ENCODE measurements at regions not wholly inside any gene's neighbourhood (a gene's known extent, or its start where the extent isn't known, plus 50 kb on each side); places are given as distances from the start of the nearest gene placed in this dataset.

DNA sequence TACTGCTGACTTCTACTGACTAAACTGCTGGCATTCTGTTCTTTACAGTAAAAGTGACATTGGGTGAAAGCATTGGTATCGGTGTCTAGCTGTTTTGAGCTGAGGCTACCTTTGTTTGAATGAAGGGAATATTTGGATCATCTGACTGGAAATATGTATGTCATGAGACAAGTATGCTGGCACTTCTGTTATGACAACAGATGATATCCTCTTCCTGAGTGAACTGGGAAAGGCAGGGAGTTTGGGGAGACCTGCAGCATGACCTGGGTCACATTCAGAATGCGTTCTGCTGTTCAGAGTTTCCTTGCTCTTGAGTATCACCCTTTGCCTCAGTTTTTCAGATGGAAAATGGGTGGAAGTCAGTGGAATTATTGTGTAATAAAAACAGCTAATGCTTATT, 81.8 kb downstream of the PLCE1 start:
- Mint-ChIP-seq H3K27me3 (no peaks in the 10 kb centered on the region), H3K4me1 (ENCODE audit: low read depth) (no peaks in the 10 kb centered on the region), H3K27ac (no peak overlapping the region), H3K36me3 (ENCODE audit: low read depth) (no peaks in the 10 kb centered on the region), H3K9me3 (no peaks in the 10 kb centered on the region), H3K4me3 (no peak overlapping the region)
- intact Hi-C loops (cut with micrococcal nuclease): no loop called here

DNA sequence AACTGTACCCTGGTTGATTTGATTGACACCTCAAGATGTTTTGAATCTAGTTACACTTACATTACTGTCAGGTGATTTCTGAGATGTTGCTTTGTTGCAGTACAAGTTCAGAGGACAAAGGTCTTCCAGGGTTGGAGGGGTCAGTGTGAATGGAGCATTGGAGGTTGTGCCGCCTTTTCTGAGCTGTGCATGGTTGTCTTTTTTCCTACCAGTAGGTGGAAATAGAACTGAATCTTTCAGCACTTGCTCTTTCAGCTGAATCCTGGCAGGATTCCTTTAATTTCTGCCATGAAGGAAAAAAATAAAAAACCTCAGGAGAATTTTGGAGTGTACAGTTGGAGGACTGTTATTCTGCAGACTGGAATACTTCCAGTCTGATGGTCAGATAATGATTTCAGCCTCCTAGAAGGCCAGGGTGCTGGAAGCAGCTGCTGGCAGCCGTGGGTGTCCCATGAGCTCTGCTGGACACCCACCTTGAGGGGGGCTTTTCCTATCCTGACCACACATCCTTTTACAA, 82.7 kb downstream of the PLCE1 start:
- no peaks in the 10 kb centered on the region for H3K36me3 Mint-ChIP-seq (ENCODE audit: low read depth)
- intact Hi-C loops (cut with micrococcal nuclease): no loop called here
- H3K27me3 Mint-ChIP-seq: no peaks in the 10 kb centered on the region
- H3K4me3 Mint-ChIP-seq: no peak overlapping the region
- H3K27ac Mint-ChIP-seq: no peak overlapping the region
- no peaks in the 10 kb centered on the region for H3K9me3 Mint-ChIP-seq
- no peaks in the 10 kb centered on the region for H3K4me1 Mint-ChIP-seq (ENCODE audit: low read depth)

DNA sequence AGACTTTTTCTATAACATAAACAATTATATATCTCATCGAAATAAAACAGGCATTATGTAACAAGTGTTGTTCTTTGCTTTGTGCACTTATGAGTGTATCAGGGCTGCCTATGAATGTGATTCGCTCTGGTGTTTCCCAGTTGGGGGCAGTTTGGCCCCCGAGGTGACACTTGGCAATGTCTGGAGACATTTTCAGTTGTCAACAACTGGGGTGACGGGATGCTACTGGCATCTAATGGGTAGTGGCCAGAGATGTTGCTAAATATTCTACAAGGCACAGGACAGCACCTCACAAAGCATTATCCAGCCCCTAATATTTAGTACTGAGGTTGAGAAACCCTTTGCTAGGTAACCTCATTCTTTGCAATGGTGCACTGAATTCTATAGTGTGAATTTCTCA, 83.3 kb downstream of the PLCE1 start:
- no peak overlapping the region for H3K27ac Mint-ChIP-seq
- no peaks in the 10 kb centered on the region for H3K9me3 Mint-ChIP-seq
- H3K36me3 Mint-ChIP-seq (ENCODE audit: low read depth): no peaks in the 10 kb centered on the region
- no peaks in the 10 kb centered on the region for H3K27me3 Mint-ChIP-seq
- H3K4me1 Mint-ChIP-seq (ENCODE audit: low read depth): no peaks in the 10 kb centered on the region
- intact Hi-C loops (cut with micrococcal nuclease): no loop called here
- H3K4me3 Mint-ChIP-seq: no peak overlapping the region

DNA sequence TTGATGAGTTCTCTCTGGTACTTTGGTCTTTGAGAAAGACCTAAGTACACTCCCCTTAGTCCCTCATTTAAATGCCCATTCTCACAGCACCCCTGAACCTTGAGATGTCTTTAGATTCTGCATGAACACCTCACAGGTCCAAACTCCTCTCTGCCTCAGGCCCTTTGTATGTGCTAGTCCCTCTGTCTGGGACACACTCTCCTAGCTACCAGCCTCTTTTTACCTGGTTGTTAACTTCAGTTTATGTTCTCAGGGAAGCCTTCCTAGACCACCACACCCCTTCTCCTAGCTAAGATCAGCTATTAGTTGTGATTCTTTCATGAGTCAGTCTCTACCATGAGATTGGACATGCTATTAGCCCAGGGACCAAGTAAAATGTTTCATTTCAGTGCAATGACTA, 86.4 kb downstream of the PLCE1 start:
- intact Hi-C loops (cut with micrococcal nuclease): no loop called here
- H3K4me1 Mint-ChIP-seq (ENCODE audit: low read depth): no peaks in the 10 kb centered on the region
- H3K36me3 Mint-ChIP-seq (ENCODE audit: low read depth): no peaks in the 10 kb centered on the region

DNA sequence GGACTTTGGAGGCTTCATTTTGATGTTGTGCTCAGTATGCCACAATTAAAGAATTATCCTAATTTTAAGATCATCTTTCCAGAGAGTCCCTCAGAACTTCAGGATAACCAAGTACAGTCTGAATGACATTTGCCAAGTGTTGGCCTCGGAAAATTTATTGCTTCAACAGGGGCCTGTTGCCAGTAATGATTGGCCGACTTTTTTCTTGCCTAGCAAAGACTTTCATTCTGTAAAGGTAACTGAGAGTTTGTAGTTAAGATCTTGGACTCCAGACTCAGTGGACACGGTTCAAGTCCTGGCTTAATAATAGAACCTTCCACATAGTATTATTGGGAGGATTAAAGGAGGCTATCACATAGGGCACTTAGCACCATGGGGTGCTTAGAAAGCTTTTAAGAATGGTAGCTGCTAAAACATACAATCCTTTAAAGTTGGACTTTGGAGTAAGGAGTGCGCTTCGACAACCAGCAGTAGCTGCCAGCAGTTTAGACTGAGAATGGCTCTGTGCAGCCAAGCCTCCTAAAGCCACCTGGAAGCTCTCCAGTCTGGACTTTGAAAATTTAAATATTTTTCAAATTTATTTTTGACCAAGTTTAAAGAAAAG, 90.0 kb downstream of the PLCE1 start:
- no peak overlapping the region for H3K27ac Mint-ChIP-seq
- H3K4me3 Mint-ChIP-seq: no peak overlapping the region
- H3K27me3 Mint-ChIP-seq: no peaks in the 10 kb centered on the region
- intact Hi-C loops (cut with micrococcal nuclease): no loop called here
- H3K4me1 Mint-ChIP-seq (ENCODE audit: low read depth): no peaks in the 10 kb centered on the region
- no peaks in the 10 kb centered on the region for H3K9me3 Mint-ChIP-seq
- no peaks in the 10 kb centered on the region for H3K36me3 Mint-ChIP-seq (ENCODE audit: low read depth)

More for the DNA sequence above, 86.4 kb downstream of the PLCE1 start:
- Mint-ChIP-seq H3K27me3 (no peaks in the 10 kb centered on the region), H3K9me3 (no peaks in the 10 kb centered on the region), H3K4me3 (no peak overlapping the region), H3K27ac (no peak overlapping the region)

DNA sequence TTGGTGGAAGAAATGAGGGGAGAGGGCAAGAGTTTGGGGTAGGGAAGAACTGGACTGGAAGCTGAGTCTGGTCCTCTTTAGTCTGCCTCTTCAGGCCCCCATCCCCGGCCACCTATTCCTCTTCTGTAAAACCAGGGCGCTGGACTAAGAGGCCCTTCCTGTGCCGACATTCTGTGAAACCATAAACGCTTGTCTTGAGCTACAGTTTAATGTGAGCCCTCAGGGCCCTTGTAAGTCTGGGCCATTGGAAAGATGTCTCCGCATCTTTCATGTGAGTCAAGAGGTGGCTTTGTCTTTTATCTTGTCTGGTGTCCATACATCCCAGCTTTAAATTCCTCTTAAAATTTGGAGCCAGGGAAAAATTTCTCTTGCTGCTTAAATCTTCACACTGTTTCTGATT, 90.6 kb downstream of the PLCE1 start:
- no peaks in the 10 kb centered on the region for H3K9me3 Mint-ChIP-seq
- H3K36me3 Mint-ChIP-seq (ENCODE audit: low read depth): no peaks in the 10 kb centered on the region
- H3K27ac Mint-ChIP-seq: no peak overlapping the region
- H3K4me3 Mint-ChIP-seq: no peak overlapping the region
- no peaks in the 10 kb centered on the region for H3K27me3 Mint-ChIP-seq
- no peaks in the 10 kb centered on the region for H3K4me1 Mint-ChIP-seq (ENCODE audit: low read depth)
- intact Hi-C loops (cut with micrococcal nuclease): no loop called here

DNA sequence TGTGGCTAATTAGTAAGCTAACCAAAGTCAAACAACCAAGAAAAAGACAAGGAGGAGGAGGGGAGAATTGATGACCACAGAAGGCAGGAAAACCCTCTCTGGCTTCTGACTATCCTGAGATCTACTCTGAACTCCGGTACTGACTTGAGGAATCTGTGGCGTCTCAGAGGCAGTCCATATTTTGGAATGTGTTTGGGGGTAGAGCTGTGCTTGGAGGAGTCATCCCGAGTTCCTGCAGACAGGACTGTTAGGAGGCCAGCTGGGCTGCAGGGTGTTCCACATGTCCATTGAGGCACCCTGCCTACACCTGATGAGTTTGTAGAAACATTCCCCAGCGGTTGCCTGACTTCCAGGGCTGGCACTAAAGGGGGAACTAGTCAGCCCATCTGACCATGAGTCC, 91.6 kb downstream of the PLCE1 start:
- Mint-ChIP-seq H3K9me3 (no peaks in the 10 kb centered on the region), H3K27ac (no peak overlapping the region), H3K27me3 (no peaks in the 10 kb centered on the region), H3K4me3 (no peak overlapping the region), H3K4me1 (ENCODE audit: low read depth) (no peaks in the 10 kb centered on the region), H3K36me3 (ENCODE audit: low read depth) (no peaks in the 10 kb centered on the region)
- intact Hi-C loops (cut with micrococcal nuclease): no loop called here

DNA sequence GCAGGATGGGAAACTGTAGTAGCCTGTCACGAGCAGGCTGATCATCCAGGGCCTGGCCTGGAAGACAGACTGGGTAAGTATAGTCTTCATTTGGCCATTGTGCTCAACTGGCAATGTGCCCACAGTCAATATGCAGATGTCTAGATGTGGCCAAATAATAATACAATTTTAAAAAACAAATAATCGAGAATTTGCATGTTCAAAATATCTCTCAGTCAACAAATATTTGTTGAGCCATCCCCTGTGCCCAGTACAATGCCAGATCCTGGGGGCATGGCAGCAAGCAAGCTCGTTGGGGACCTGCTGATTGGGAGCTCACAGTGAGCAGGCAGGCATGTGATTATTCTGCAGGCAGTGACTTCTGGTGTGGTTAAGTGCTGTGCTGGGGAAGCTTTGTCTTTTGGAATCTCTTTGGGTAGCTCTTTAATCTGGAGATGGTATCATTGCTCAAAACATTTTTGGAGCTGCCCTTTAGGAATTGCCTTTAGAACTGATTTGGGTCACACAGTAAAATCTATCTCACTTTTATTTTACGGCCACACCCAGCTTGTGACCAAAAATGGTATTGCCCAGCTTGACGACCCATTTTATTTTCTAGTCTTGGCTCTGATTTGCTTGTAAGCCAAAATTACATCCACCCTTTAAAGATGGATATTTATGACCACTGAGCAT, 92.2 kb downstream of the PLCE1 start:
- H3K4me3 Mint-ChIP-seq: no peak overlapping the region
- intact Hi-C loops (cut with micrococcal nuclease): no loop called here
- H3K36me3 Mint-ChIP-seq (ENCODE audit: low read depth): no peaks in the 10 kb centered on the region
- no peaks in the 10 kb centered on the region for H3K9me3 Mint-ChIP-seq
- H3K27ac Mint-ChIP-seq: no peak overlapping the region
- H3K4me1 Mint-ChIP-seq (ENCODE audit: low read depth): no peaks in the 10 kb centered on the region
- no peaks in the 10 kb centered on the region for H3K27me3 Mint-ChIP-seq

DNA sequence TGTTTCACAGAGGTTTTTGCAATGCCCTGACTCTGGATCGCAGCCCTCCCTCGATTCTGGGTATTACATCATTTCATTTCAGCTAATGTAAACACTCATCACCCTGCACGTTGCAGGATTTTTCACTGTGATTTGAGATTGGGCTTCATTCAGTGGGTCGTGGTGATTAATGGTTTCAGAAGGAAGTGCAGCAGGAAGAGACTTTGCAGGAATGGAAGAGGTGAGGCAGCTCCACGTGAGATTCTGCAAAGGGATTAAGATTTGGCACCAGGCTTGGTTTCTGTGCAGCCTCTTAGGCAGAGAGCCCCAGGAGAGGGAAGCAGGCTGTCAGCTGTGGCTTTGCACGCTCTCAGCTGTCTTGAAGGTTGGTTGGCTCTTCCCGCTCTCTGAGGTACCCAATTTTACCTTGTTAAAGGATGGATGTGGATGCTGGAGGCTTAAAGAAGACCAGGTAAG, 95.2 kb downstream of the PLCE1 start:
- no peak overlapping the region for H3K27ac Mint-ChIP-seq
- H3K9me3 Mint-ChIP-seq: no peaks in the 10 kb centered on the region
- no peaks in the 10 kb centered on the region for H3K36me3 Mint-ChIP-seq (ENCODE audit: low read depth)
- no peaks in the 10 kb centered on the region for H3K4me1 Mint-ChIP-seq (ENCODE audit: low read depth)
- intact Hi-C loops (cut with micrococcal nuclease): no loop called here
- no peak overlapping the region for H3K4me3 Mint-ChIP-seq
- no peaks in the 10 kb centered on the region for H3K27me3 Mint-ChIP-seq

DNA sequence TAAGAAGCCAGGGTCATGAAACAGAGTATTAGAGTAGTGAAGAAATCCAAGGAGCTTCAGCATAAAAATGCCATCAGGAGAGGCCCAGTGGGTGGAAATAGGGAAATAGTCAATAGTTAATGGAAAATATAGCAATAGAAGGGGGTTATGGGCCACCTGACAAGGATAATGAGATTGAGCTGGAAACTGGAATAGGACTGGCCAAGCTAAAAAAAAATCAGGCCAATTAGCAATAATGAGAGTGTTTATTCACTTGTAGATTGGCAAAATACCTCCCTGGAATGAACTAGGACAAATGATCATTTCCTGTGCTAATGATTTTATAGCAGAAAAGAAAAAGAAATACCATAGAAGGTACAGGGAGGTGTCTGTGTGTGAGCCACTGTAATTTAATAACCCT, 97.9 kb downstream of the PLCE1 start:
- H3K36me3 Mint-ChIP-seq (ENCODE audit: low read depth): no peaks in the 10 kb centered on the region
- no peak overlapping the region for H3K4me3 Mint-ChIP-seq
- no peaks in the 10 kb centered on the region for H3K27me3 Mint-ChIP-seq
- H3K27ac Mint-ChIP-seq: no peak overlapping the region
- H3K9me3 Mint-ChIP-seq: no peaks in the 10 kb centered on the region
- H3K4me1 Mint-ChIP-seq (ENCODE audit: low read depth): no peaks in the 10 kb centered on the region
- intact Hi-C loops (cut with micrococcal nuclease): no loop called here

DNA sequence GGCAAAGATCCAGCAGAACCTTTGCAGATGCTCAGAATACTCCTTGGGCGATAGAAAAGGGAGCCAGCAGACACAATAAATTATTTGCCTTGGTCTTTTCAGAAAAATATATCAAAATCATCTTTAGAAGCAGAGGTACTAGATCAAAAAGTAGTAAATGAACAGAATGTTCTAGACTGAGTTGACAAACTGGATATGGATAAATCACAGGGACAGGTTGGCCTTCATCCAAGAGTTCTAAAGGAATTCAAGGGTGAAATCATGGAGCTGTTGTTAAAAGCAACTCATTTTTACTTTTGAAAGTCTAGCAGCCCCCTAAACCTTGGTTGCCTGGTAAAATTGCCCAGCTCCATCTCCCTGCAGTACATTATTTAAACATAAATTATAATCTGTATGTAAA, 99.1 kb downstream of the PLCE1 start:
- H3K4me1 Mint-ChIP-seq (ENCODE audit: low read depth): no peaks in the 10 kb centered on the region
- no peaks in the 10 kb centered on the region for H3K27me3 Mint-ChIP-seq
- no peak overlapping the region for H3K4me3 Mint-ChIP-seq
- H3K36me3 Mint-ChIP-seq (ENCODE audit: low read depth): no peaks in the 10 kb centered on the region
- H3K27ac Mint-ChIP-seq: no peak overlapping the region
- H3K9me3 Mint-ChIP-seq: no peaks in the 10 kb centered on the region
- intact Hi-C loops (cut with micrococcal nuclease): no loop called here

DNA sequence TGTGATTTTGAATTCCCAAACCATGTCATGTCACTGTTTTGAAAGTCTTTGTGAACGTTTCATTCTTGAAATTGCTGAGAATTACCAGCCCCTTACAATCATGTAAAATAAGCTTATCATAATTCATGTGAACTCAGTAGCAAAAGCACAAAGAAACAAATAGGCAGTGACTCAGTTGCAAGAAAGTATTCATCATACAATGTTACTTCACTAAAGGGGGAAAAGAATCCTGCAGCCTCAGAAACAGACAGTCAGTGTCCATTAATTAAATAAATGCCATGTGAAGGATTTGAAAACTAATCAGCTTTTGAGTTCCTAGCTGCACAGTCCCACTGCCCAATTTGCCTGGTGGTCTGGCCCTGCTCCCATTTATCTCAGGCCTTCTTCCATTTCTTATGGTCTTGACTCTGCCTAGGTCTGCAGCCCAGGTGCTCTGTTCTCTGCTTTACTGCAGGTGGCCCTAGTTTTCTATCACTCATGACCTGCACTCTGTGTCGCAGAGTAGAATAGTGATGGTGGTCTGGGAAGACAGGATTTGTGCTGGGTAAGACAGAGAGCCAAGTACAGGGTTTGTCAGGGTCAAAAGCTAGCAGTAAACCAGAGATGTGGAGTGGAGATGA, 99.7 kb downstream of the PLCE1 start:
- intact Hi-C loops (cut with micrococcal nuclease): no loop called here
- H3K27ac Mint-ChIP-seq: no peak overlapping the region
- no peak overlapping the region for H3K4me3 Mint-ChIP-seq
- H3K36me3 Mint-ChIP-seq (ENCODE audit: low read depth): no peaks in the 10 kb centered on the region
- H3K9me3 Mint-ChIP-seq: no peaks in the 10 kb centered on the region
- no peaks in the 10 kb centered on the region for H3K4me1 Mint-ChIP-seq (ENCODE audit: low read depth)
- H3K27me3 Mint-ChIP-seq: no peaks in the 10 kb centered on the region

DNA sequence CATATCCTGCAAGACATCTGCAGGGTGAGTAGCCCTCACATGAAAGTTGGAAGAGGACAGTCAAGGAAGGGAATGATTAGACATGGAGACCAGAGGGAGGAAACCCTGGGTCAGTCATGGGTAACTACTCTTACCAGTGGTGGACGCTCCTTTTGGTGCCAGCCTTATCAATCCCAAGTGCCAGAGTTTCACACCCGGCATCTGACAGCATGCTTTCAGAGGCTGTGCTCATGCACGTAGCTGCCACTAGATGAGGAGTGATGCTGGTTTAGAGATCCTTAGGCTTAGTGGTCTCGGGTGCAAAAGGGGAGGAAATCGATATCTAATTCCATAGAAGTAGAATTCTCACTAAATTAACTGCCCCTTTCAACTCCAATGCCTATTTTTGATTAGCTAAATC, 100.8 kb downstream of the PLCE1 start:
- H3K4me3 Mint-ChIP-seq: no peak overlapping the region
- no peaks in the 10 kb centered on the region for H3K9me3 Mint-ChIP-seq
- H3K36me3 Mint-ChIP-seq (ENCODE audit: low read depth): no peaks in the 10 kb centered on the region
- intact Hi-C loops (cut with micrococcal nuclease): no loop called here
- H3K4me1 Mint-ChIP-seq (ENCODE audit: low read depth): no peaks in the 10 kb centered on the region
- H3K27ac Mint-ChIP-seq: no peak overlapping the region
- no peaks in the 10 kb centered on the region for H3K27me3 Mint-ChIP-seq

DNA sequence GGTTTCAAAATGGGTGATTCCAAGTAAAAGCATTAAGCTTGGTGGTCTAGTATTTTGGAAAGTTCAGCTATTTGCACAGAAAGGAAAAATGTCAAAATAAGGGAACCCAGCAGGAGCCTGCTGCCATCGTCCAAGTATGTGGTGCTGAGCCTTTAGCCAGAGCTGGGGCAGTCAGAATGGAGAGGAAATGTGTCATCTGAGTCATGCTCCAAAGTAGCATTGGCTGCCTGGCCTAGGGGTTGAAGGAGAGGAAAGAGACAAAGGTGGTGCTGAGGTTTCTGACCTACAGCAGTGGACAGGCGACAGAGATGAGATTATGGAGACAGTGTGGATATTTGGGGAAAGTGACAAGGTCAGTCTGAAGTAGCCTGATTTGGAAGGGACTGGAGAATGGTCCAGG, 103.9 kb downstream of the PLCE1 start:
- Mint-ChIP-seq H3K36me3 (ENCODE audit: low read depth) (no peaks in the 10 kb centered on the region), H3K27ac (no peak overlapping the region), H3K4me3 (no peak overlapping the region), H3K9me3 (no peaks in the 10 kb centered on the region), H3K4me1 (ENCODE audit: low read depth) (no peaks in the 10 kb centered on the region), H3K27me3 (no peaks in the 10 kb centered on the region)
- intact Hi-C loops (cut with micrococcal nuclease): no loop called here

Data from dendritic cell treated with granulocyte-macrophage colony-stimulating factor and Interleukin-4, amounts not matched to agents 40 ng/mL and 50 ng/mL, for 4 days (primary cell).